T-cell (primary cell): ENCODE measurements at regions not wholly inside any gene's neighbourhood (a gene's known extent, or its start where the extent isn't known, plus 50 kb on each side); places are given as distances from the start of the nearest gene placed in this dataset.

ENCODE experiments used
- ATAC-seq, 4 experiments: fragments of 200-7000 bp in 3 of 4; fragments of 150-1000 bp in 1 of 4; cut with Tn5 transposase; replicated peaks in 1 of 4; 1 replicate in 3 of 4; 2 replicates in 1 of 4; pipeline ENCODE4 v1.10.0; 2021; ENCODE audit warnings: moderate library complexity in 3 of 4, mild to moderate bottlenecking in 2 of 4, moderate number of reproducible peaks in 1 of 4
- CTCF ChIA-PET, 2 donors: fragments of 300-600 bp; sonication (Branson Sonifier 250); formaldehyde crosslinking; loops; one replicate each; lab custom pipeline; 2022; ENCODE audit warnings: antibody characterized with exemption in 2 of 2; lab: Charles Lee
- POLR2A ChIA-PET, 2 donors: fragments of 300-600 bp; sonication (Branson Sonifier 250); formaldehyde crosslinking; loops; one replicate each; lab custom pipeline; 2022; ENCODE audit warnings: antibody characterized with exemption in 2 of 2; lab: Charles Lee
- DNase-seq, 35 experiments: peaks; one replicate each; pipeline versions ENCODE4 v3.0.0 to v3.0.0-alpha.2; 2013 to 2023
- H3K27ac ChIP-seq: one replicate; pipeline ENCODE4 v1.5.1; 2013; ENCODE audit warnings: low read length
- H3K27me3 ChIP-seq, 2 experiments: replicated peaks in 1 of 2; 1 replicate in 1 of 2; 2 replicates in 1 of 2; pipeline versions ENCODE4 v1.6.1 to v1.7.0; 2013; ENCODE audit warnings: low read length in 1 of 2, mixed read lengths in 1 of 2; ENCODE audit not compliant: control insufficient read depth in 2 of 2, insufficient read depth in 2 of 2; ENCODE audit errors: extremely low read depth in 1 of 2
- H3K36me3 ChIP-seq, 2 donors: 1 replicate in 1 of 2; 2 replicates in 1 of 2; pipeline versions ENCODE4 v1.6.1 to v1.7.0; 2013; ENCODE audit warnings: low read length in 1 of 2; ENCODE audit not compliant: control insufficient read depth in 2 of 2, insufficient read depth in 1 of 2; ENCODE audit errors: extremely low read depth in 1 of 2
- H3K4me1 ChIP-seq, 2 experiments: 1 replicate in 1 of 2; 2 replicates in 1 of 2; pipeline versions ENCODE4 v1.6.1 to v1.7.0; 2013; ENCODE audit warnings: low read length in 2 of 2, mixed read lengths in 1 of 2; ENCODE audit not compliant: insufficient read depth in 2 of 2, control insufficient read depth in 1 of 2; ENCODE audit errors: extremely low read depth in 1 of 2
- H3K4me3 ChIP-seq, 2 donors: 1 replicate in 1 of 2; 2 replicates in 1 of 2; pipeline versions ENCODE4 v1.5.1 to v1.7.0; 2013; ENCODE audit warnings: mild to moderate bottlenecking in 2 of 2, low read length in 1 of 2, moderate library complexity in 1 of 2; ENCODE audit not compliant: control insufficient read depth in 1 of 2; ENCODE audit errors: extremely low read depth in 1 of 2
- H3K9me3 ChIP-seq: 2 replicates; pipeline ENCODE4 v1.7.0; 2013
- H3K27ac Mint-ChIP-seq, 2 donors: one replicate each; pipeline ENCODE4 v1.8.0; 2020 to 2021; ENCODE audit warnings: mild to moderate bottlenecking in 2 of 2, mixed read lengths in 2 of 2
- H3K27me3 Mint-ChIP-seq, 2 donors: one replicate each; pipeline ENCODE4 v1.8.0; 2021 to 2022; ENCODE audit warnings: mixed read lengths in 2 of 2
- H3K36me3 Mint-ChIP-seq: one replicate; pipeline ENCODE4 v1.8.0; 2021; ENCODE audit warnings: mixed read lengths
- H3K4me1 Mint-ChIP-seq, 3 donors: one replicate each; pipeline ENCODE4 v1.8.0; 2020 to 2022; ENCODE audit warnings: mixed read lengths in 3 of 3, mild to moderate bottlenecking in 1 of 3
- H3K4me3 Mint-ChIP-seq, 3 donors: one replicate each; pipeline ENCODE4 v1.8.0; 2020 to 2022; ENCODE audit warnings: mild to moderate bottlenecking in 3 of 3, mixed read lengths in 3 of 3, moderate library complexity in 3 of 3
- H3K9me3 Mint-ChIP-seq, 3 donors: one replicate each; pipeline ENCODE4 v1.8.0; 2020 to 2022; ENCODE audit warnings: mixed read lengths in 3 of 3
- WGBS: methylation state at CpG from one replicate; pipeline ENCODE4 v1.1.5; 2013; ENCODE audit warnings: missing lambda C conversion rate; ENCODE audit not compliant: insufficient coverage; 5-methylcytosine and 5-hydroxymethylcytosine counted together

DNA sequence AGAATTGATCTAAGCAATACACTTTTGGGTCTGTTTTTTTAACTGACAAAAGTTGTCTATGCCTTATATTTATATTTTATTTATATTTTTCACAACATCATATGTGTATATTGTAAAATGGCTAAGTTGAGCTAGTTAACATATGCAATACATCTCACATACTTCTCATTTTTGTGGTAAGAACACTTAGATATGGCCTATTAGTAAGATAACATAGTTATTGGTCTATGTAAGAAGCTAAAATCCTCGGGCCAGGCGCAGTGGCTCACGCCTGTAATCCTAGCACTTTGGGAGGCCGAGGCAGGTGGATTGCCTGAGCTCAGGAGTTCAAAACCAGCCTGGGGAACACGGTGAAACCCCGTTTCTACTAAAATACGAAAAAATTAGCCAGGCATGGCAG lies 275.6 kb upstream of the ID2 start:
- no peaks in the 10 kb centered on the region for H3K27me3 ChIP-seq
- H3K4me3 ChIP-seq, result no peak overlapping the region
- Mint-ChIP-seq H3K36me3 (no peaks in the 10 kb centered on the region), H3K4me3 (no peak overlapping the region), H3K27me3 (no peaks in the 10 kb centered on the region), H3K9me3 (no peaks in the 10 kb centered on the region), H3K27ac (no peak overlapping the region), H3K4me1 (peaks cover 0 to 19% (median 12%) of the 10 kb centered on the region in 3 donors)
- H3K36me3 ChIP-seq, result no peaks in the 10 kb centered on the region
- ATAC-seq (no peak), DNase-seq (no peak)
- ChIA-PET CTCF (no interaction called here), POLR2A (interaction anchor here in 1 of 2 donors (0.6 kb wide), 1 partner anchor 276 kb away, joined by 17 read pairs; no protein-coding TSS in a partner anchor)
- H3K27ac ChIP-seq, result no peak overlapping the region
- no peaks in the 10 kb centered on the region for H3K9me3 ChIP-seq
- 87% methylated on average over 4 of the region's 7 CpGs for WGBS
- no peaks in the 10 kb centered on the region for H3K4me1 ChIP-seq

DNA sequence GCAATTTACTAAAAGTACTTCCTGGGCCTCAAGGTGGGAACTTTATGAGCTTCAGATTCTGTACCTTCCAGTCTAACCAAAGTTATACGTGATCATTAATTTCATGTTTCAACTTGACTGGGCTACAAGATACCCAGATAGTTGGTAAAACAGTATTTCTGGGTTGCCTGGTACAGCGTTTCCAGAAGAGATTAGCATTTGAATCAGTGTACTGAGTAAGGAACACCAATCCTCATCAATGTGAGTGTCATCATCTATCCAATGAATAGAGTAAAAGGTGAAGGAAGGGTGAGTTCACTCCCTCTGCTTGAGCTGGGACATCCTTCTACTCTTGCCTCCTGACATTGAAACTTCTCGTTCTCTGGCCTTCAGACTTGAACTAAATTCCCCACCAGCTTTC lies 274.5 kb upstream of the ID2 start:
- CTCF ChIA-PET, result interaction anchor here in 1 of 2 donors (0.6 kb wide), 1 partner anchor 25 kb away, joined by 4 read pairs; no protein-coding TSS in a partner anchor
- WGBS, result 71% methylated on average over 2 of the region's 3 CpGs

DNA sequence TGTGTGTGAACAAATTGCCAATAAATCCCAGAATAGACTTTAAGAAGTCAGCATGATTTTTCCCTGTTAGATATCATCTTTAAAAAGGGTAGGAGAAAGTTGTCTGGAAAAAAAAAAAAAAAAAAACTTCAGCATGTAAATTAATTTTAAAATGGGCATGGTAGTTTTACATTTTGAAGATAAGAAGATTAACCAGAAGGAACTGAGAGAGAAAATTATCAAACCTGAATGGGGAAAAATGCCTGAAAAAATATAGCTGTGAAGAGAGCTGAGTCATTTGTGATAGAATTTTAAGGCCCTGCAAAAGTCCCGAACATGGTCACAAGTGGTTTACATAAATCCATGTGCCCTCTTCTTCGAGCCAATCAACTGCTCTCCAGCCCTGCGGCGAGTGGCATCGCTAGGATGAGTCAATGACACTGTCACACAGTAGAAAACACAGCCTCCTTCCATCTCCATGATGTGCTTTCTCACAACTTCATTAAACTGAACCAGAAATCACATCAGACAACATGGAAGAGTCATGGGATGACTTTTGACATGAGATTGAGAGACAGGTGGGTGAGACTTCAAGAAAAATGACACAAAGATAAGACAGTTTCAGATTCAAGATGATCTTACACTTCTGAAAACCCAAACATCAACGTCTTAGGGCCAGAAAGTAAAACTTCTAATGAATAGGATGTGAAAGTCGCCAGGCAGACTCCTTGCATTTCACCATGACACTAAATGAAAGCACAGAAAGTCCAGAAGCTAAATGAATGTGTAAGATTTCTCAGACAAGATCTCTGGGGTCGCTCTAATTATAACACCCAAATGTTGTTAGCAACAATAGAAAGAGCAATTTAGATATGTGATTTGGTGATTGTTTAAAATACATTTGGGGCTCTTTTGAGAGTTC lies 273.0 kb upstream of the ID2 start:
- WGBS, result 29% methylated on average over 4 of the region's 8 CpGs
- Mint-ChIP-seq H3K9me3 (no peaks in the 10 kb centered on the region), H3K27ac (peak overlapping the region; percentile 7 to 35), H3K36me3 (no peaks in the 10 kb centered on the region), H3K27me3 (no peaks in the 10 kb centered on the region), H3K4me1 (peaks cover 0 to 19% (median 12%) of the 10 kb centered on the region in 3 donors), H3K4me3 (peak overlapping the region in 1 of 3 donors; percentile 2)
- Histone ChIP-seq H3K36me3 (no peaks in the 10 kb centered on the region), H3K4me3 (no peak overlapping the region), H3K9me3 (no peaks in the 10 kb centered on the region), H3K4me1 (no peaks in the 10 kb centered on the region), H3K27me3 (no peaks in the 10 kb centered on the region), H3K27ac (peak overlapping the region; percentile 40)
- ATAC-seq (peak in 3 of 4 experiments; percentile 27 to 68 (median 59)), DNase-seq (peak in 23 of 35 experiments; percentile 6 to 64 (median 22))
- ChIA-PET POLR2A (interaction anchor here in 1 of 2 donors (0.7 kb wide), 1 partner anchor 12 kb away, joined by 7 read pairs; no protein-coding TSS in a partner anchor), CTCF (interaction anchor here in 1 of 2 donors (0.6 to 0.8 kb wide), 2 partner anchors 12 to 13 kb away, joined by 3 read pairs; no protein-coding TSS in a partner anchor)

More for the DNA sequence above, 274.5 kb upstream of the ID2 start:
- Histone ChIP-seq H3K9me3 (no peaks in the 10 kb centered on the region), H3K4me1 (no peaks in the 10 kb centered on the region), H3K36me3 (no peaks in the 10 kb centered on the region), H3K27me3 (no peaks in the 10 kb centered on the region), H3K27ac (no peak overlapping the region), H3K4me3 (no peak overlapping the region)
- Mint-ChIP-seq H3K36me3 (no peaks in the 10 kb centered on the region), H3K4me3 (no peak overlapping the region), H3K27ac (no peak overlapping the region), H3K4me1 (peaks cover 0 to 19% (median 12%) of the 10 kb centered on the region in 3 donors), H3K27me3 (no peaks in the 10 kb centered on the region), H3K9me3 (no peaks in the 10 kb centered on the region)
- POLR2A ChIA-PET, result interaction anchor here in 1 of 2 donors (0.6 kb wide), 1 partner anchor 47 kb away, joined by 5 read pairs; no protein-coding TSS in a partner anchor
- DNase-seq (no peak), ATAC-seq (no peak)

DNA sequence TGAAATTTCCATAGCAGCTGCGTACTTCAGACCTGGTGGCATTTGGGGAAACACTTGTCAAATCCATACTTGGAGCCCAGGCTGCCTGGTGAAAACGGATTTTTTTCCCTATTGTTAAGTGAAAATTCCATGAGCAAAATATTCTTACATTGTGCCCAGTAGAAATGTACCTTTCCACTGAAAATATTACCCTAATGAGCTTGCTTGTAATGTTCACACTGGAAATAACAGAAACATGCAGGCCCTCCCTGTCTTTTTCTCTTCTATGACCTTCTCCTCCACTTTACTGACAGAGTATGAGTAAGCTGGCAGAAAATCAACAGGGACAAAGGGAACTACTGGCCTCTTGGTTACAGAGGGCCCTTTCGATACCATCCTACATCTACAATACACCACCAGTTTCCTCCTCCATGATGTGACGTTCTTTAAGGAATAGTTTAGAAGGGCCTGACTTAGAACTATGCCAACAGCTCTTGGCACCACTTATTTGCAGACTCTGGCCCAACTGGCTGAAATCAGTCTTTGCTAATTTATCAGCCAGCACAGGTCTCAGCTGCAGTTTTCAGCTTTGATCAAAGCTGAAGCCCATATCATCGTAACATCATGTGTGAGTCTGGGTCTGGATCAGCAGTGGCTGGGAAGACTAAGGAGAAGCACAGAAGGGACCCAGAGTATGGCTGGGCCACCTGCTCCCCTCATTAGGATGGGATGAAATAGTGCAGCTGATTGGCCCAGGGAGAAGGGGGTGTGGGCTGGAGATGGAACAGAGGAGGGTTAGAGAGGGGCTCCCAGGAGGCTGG lies 272.2 kb upstream of the ID2 start:
- no peaks in the 10 kb centered on the region for H3K9me3 ChIP-seq
- H3K4me3 Mint-ChIP-seq, result no peak overlapping the region
- H3K4me1 ChIP-seq, result no peaks in the 10 kb centered on the region
- 50% methylated on average over 2 of the region's 5 CpGs for WGBS
- no peaks in the 10 kb centered on the region for H3K27me3 Mint-ChIP-seq
- DNase-seq, result no peak
- ATAC-seq, result no peak
- no peak overlapping the region for H3K27ac ChIP-seq
- no peak overlapping the region for H3K27ac Mint-ChIP-seq
- H3K4me1 Mint-ChIP-seq, result peaks cover 0 to 16% (median 12%) of the 10 kb centered on the region in 3 donors
- no peak overlapping the region for H3K4me3 ChIP-seq
- no peaks in the 10 kb centered on the region for H3K36me3 ChIP-seq
- ChIA-PET CTCF (no interaction called here), POLR2A (no interaction called here)
- no peaks in the 10 kb centered on the region for H3K36me3 Mint-ChIP-seq
- H3K27me3 ChIP-seq, result no peaks in the 10 kb centered on the region
- H3K9me3 Mint-ChIP-seq, result no peaks in the 10 kb centered on the region

DNA sequence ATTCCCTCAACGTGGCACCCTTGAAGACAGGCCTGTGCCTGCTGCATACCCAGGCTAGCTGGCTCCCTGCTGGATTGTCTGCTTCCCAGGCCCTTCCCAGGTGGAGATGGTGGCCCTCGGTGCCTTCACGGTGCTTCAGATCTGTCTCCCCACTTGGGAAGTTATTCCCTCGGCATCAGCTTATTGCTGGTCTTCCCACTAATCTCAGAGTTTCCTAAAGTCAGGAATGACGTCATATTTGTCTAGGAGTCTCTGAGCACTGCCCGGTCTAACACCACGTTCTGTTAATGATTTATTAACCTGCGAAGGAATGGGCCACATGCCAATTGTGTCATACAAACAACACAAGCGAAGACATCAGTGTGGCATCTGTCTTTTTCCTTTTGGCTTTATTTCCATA lies 269.8 kb upstream of the ID2 start:
- ATAC-seq, result no peak
- no peaks in the 10 kb centered on the region for H3K27me3 ChIP-seq
- no peak overlapping the region for H3K4me3 ChIP-seq
- no peaks in the 10 kb centered on the region for H3K4me1 ChIP-seq
- no peaks in the 10 kb centered on the region for H3K27me3 Mint-ChIP-seq
- WGBS, result 94% methylated on average over 7 of the region's 9 CpGs
- no peaks in the 10 kb centered on the region for H3K36me3 ChIP-seq
- no peak for DNase-seq
- H3K27ac ChIP-seq, result no peak overlapping the region
- H3K27ac Mint-ChIP-seq, result no peak overlapping the region
- no peaks in the 10 kb centered on the region for H3K9me3 Mint-ChIP-seq
- H3K9me3 ChIP-seq, result no peaks in the 10 kb centered on the region
- no peaks in the 10 kb centered on the region for H3K36me3 Mint-ChIP-seq
- H3K4me3 Mint-ChIP-seq, result no peak overlapping the region
- peaks cover 0 to 16% (median 12%) of the 10 kb centered on the region in 3 donors for H3K4me1 Mint-ChIP-seq
- CTCF ChIA-PET, result no interaction called here
- POLR2A ChIA-PET, result no interaction called here

DNA sequence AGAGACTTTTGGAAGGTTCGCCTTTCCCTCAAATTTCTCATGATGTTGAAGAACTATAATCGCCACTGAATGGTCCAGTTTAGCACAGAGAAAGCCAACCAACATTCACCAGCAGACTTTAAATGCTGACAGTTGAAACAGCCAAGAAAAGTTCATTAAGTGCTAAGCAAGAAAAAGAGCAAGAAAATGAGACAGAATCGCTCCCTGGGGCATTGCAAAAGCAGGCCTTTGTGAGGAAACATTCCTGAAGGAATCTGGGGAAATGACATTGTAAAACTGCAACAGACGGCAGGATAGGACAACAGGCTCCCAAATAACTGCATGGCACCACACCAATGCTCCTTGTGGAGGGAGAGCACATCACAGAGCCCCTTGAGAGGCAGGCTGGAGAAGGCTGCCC lies 269.3 kb upstream of the ID2 start:
- H3K27me3 Mint-ChIP-seq, result no peaks in the 10 kb centered on the region

More for the DNA sequence above, 269.3 kb upstream of the ID2 start:
- Mint-ChIP-seq H3K27ac (no peak overlapping the region), H3K9me3 (no peaks in the 10 kb centered on the region), H3K36me3 (no peaks in the 10 kb centered on the region), H3K4me3 (no peak overlapping the region), H3K4me1 (peaks cover 0 to 16% (median 12%) of the 10 kb centered on the region in 3 donors)
- Histone ChIP-seq H3K27ac (no peak overlapping the region), H3K27me3 (no peaks in the 10 kb centered on the region), H3K9me3 (no peaks in the 10 kb centered on the region), H3K36me3 (no peaks in the 10 kb centered on the region), H3K4me3 (no peak overlapping the region), H3K4me1 (no peaks in the 10 kb centered on the region)
- CTCF ChIA-PET, result no interaction called here
- ATAC-seq (no peak), DNase-seq (no peak)
- POLR2A ChIA-PET, result no interaction called here
- WGBS, result 95% methylated on average over 4 of the region's 4 CpGs
